ENCODE measurements at regions not wholly inside any gene's neighbourhood (a gene's known extent, or its start where the extent isn't known, plus 50 kb on each side); places are given as distances from the start of the nearest gene placed in this dataset.

DNA sequence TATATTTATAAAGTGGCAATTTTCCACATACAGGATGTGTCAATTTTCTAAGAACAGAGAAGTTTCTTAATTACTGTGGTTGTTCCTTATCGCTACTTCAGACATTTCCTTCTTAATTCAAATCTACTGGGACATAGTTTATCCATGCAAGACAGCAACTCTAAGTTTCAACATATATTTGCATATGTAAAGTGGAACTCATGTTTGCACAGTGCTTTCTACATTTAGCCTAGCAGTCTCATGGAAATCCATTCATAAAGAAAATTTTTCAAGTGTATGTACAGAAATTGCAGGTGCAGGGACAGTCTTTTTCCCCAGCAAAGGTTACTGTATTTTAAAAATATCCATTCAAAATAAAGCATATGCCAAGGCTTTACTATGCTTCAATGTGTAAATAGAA lies 956.7 kb upstream of the SEL1L start:
- no peak for DNase-seq

GRCh38 chr14:82492157-82492556 lies 958.5 kb upstream of the SEL1L start:
- no peak for DNase-seq

DNA sequence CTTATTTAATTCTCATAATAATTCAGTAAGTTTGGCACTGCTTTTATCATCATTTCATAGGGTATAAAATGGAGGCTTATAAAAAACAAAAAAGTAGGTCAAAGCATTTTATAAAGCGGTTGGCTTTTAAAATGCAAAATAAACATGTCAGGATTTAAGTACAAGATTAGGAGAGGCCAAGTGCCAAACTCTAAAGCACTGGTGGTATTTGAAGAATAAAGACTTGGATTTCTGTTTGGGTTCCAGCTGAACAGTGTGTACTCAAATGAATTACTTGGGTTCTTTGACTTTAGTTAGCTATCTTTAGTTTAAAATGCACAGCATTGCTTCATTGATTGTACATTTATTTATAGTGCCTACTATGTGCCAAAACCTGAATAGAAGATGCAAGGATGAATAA lies 966.6 kb upstream of the SEL1L start:
- no peak for DNase-seq

DNA sequence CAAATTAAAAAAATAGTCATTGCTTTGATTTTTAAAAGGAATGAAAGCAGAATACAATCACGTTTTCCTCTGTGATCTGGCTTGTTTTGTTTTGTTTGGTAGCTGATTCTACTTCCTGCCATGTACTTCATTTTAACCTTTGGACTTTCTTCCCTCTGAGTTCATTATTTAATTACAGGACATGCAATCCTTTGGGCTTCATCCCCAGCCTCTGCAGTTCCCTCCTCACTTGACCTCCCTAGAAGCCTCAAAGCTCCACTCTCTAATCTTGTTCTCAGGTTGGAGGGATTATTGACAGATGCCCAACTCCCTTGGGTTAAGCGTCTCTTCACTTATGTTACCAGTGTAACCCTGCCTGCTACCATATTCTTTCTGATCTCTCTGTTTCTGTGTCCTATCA lies 967.9 kb upstream of the SEL1L start:
- DNase-seq, result no peak

- DNase-seq, result no peak
Measured at GRCh38 chr14:82502043-82502442, 968.4 kb upstream of the SEL1L start.

DNA sequence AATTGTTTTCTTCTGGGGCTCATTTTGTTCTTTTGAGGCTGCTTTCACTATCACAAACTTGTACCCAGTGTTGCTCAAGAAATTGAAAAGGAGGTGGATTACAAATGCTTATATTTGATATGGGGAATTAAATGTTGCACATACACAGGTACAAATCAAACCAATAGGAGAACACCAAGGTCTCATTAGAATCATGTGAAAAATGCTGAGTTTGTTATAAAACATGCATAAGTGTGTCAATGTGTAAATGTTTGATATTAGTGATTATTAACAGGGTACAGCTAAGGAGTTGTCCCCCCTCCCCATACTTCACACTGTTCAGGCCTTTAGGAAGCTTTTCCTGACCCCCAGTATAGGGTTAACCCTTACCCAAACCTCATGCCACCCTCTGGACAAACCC lies 971.2 kb upstream of the SEL1L start:
- no peak for DNase-seq

GRCh38 chr14:82510007-82510406 lies 976.4 kb upstream of the SEL1L start:
- no peak for DNase-seq

DNA sequence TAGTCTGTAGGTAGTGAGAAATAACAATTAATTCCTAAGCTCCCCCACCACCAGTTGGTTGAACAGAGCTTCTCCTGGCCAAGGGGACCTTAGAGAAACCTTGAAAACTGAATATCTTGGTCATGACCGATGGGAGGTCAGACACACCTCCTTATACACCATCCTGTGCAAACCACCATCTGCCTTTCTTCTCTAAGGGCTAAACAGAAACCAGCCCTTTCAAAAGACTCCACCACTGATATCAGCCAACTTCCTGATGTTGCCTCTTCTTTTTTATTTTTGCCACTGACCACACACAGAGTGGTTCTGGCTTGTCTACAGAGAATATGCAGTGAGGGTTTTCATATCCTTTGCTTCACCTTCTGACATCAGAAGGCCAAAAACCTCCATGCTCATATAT lies 977.7 kb upstream of the SEL1L start:
- DNase-seq, result no peak

DNA sequence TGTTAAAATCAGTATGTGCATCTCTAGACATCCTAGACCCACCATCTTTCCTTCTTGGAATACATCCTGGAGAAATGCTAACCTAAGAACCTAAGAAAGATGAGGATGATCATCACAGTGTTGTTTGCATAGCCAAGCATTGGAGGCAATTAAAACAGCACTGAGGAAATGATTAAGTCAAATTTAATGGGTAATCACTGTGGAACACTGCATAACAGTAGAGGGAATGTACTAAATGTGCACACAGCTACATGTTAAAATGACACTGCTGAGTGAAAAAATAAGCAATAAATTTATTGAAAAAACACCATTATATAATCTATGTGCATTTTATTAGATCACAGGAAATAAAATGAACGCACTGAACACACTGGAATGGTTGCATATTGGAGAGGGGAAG lies 987.1 kb upstream of the SEL1L start:
- no peak for DNase-seq

- no peak for DNase-seq
Measured at GRCh38 chr14:82521191-82521590, 987.5 kb upstream of the SEL1L start.

GRCh38 chr14:82528016-82528415 lies 994.4 kb upstream of the SEL1L start:
- no peak for DNase-seq

GRCh38 chr14:82533351-82533750 lies 999.7 kb upstream of the SEL1L start:
- no peak for DNase-seq

- no peak for DNase-seq
Measured at GRCh38 chr14:82536566-82536965, 1002.9 kb upstream of the SEL1L start.

- DNase-seq, result no peak
Measured at GRCh38 chr14:82537831-82538230, 1004.2 kb upstream of the SEL1L start.

- no peak for DNase-seq
Measured at GRCh38 chr14:82546401-82546800, 1012.7 kb upstream of the SEL1L start.

DNA sequence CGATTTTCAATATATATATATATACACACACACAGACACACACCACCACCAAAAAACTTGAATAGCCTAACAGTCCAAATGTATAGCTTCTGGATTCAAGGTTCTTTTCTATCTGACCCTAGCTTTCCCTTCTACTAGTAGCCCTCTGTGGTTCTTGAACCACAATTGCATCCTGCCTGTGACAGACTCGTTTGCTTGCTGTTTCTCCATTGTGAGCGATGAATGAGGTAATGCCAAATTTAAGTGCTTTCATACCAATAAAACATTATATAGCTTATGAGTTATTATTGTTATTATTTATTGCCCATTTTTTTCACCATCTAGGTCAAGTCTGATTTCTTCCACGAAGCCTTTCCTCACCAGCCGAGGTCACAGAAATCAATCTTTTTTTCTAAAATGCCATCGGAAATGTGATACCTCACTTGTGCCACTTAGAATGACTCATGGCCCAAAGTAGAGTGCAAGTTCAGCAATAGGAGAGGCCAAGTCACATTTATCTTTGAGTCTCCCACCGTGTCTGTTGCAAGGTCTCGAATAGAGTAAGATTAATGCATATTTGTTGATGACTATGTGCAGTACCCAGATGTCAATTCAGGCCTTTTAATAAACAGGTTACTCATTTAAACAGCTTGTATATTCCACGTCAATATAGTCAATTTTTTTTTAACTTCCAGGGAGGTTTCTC lies 1015.8 kb upstream of the SEL1L start:
- DNase-seq, result no peak

- DNase-seq, result no peak
Measured at GRCh38 chr14:82562881-82563280, 1029.2 kb upstream of the SEL1L start.

- no peak for DNase-seq
Measured at GRCh38 chr14:82565825-82566224, 1032.2 kb upstream of the SEL1L start.

DNA sequence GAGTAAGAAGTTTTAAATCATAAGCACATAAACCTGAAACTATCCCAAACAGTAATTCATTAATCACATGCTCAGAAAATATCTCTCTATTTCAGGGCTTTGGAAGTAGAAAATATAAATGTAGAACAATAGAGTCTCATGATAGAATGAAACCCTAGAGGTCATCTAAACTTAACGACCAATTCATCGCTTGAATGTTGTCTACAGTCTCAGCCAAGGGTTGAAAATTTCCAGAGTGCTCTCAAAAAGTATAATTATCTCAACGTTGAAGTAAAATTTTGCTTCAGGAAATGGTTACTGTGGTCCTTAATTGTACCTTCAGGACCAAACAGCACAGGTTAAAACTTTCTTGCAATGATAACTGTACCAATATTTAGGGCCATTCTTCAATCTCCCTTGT lies 1053.6 kb upstream of the SEL1L start:
- no peak for DNase-seq

GRCh38 chr14:82595466-82595865 lies 1061.8 kb upstream of the SEL1L start:
- DNase-seq, result no peak

GRCh38 chr14:82602794-82603193 lies 1069.1 kb upstream of the SEL1L start:
- DNase-seq, result no peak

DNA sequence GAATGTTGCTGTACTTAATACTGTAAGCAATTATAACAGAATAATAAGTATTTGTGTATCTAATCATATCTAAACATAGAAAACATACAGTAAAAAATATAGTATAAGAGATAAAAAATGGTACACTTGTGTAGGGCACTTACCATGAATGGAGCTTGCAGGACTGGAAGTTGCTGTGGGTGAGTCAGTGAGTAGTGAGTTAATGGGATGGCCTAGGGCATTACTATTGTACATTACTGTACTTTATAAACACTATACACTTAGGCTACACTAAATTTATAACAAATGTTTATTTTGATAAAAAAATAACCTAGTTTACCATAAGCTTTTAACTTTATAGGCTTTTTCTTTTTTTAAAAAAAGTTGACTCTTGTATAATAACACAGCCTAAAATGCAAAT lies 1071.2 kb upstream of the SEL1L start:
- DNase-seq, result no peak

- DNase-seq, result no peak
Measured at GRCh38 chr14:82621881-82622450, 1088.3 kb upstream of the SEL1L start.

GRCh38 chr14:82626156-82627066 lies 1092.8 kb upstream of the SEL1L start:
- no peak for DNase-seq

Measured in suppressor macrophage (primary cell).